Inflammatory macrophage treated with lipopolysaccharide for 4 hours (primary cell): ENCODE measurements at regions not wholly inside any gene's neighbourhood (a gene's known extent, or its start where the extent isn't known, plus 50 kb on each side); places are given as distances from the start of the nearest gene placed in this dataset.

Experiments used
- DNase-seq: peaks from one replicate; pipeline ENCODE4 v3.0.0-alpha.2; 2020

GRCh38 chr4:156493858-156494257 is 477.7 kb downstream of the PDGFC start:
- DNase-seq = no peak

GRCh38 chr4:156487107-156487506 is 484.5 kb downstream of the PDGFC start:
- no peak for DNase-seq

GRCh38 chr4:156481845-156482244 is 489.8 kb downstream of the PDGFC start:
- no peak for DNase-seq

GRCh38 chr4:156477636-156478035 is 494.0 kb downstream of the PDGFC start:
- no peak for DNase-seq

- DNase-seq = peak; percentile 1
These were observed 495.2 kb downstream of the PDGFC start for GRCh38 chr4:156476359-156476758.

GRCh38 chr4:156475322-156475721 is 496.3 kb downstream of the PDGFC start:
- peak; percentile 64 for DNase-seq

- no peak for DNase-seq
These were observed 498.4 kb downstream of the PDGFC start for GRCh38 chr4:156473151-156473550.

GRCh38 chr4:156472624-156473023 is 499.0 kb downstream of the PDGFC start:
- no peak for DNase-seq

GRCh38 chr4:156459584-156459983 is 505.9 kb upstream of the CTSO start:
- DNase-seq = no peak

GRCh38 chr4:156456830-156457229 is 503.2 kb upstream of the CTSO start:
- no peak for DNase-seq

- no peak for DNase-seq
These were observed 489.8 kb upstream of the CTSO start for GRCh38 chr4:156443488-156443887.

- no peak for DNase-seq
These were observed 489.2 kb upstream of the CTSO start for GRCh38 chr4:156442912-156443311.

- DNase-seq = no peak
These were observed 486.0 kb upstream of the CTSO start for GRCh38 chr4:156439576-156440200.

GRCh38 chr4:156437666-156438065 is 484.0 kb upstream of the CTSO start:
- DNase-seq = no peak

- no peak for DNase-seq
These were observed 468.9 kb upstream of the CTSO start for GRCh38 chr4:156422576-156422975.

GRCh38 chr4:156420623-156421022 is 467.0 kb upstream of the CTSO start:
- DNase-seq = no peak

GRCh38 chr4:156419080-156419685 is 465.5 kb upstream of the CTSO start:
- DNase-seq = no peak

- no peak for DNase-seq
These were observed 460.7 kb upstream of the CTSO start for GRCh38 chr4:156414406-156414805.

GRCh38 chr4:156413239-156414135 is 459.8 kb upstream of the CTSO start:
- DNase-seq = no peak

GRCh38 chr4:156411531-156411930 is 457.9 kb upstream of the CTSO start:
- DNase-seq = no peak

- no peak for DNase-seq
These were observed 455.1 kb upstream of the CTSO start for GRCh38 chr4:156408749-156409148.

GRCh38 chr4:156401371-156401770 is 447.7 kb upstream of the CTSO start:
- DNase-seq = no peak

- no peak for DNase-seq
These were observed 442.9 kb upstream of the CTSO start for GRCh38 chr4:156396534-156396933.

- DNase-seq = no peak
These were observed 437.6 kb upstream of the CTSO start for GRCh38 chr4:156391325-156391653.
